Prostate gland (tissue), 2 donors: ENCODE measurements at regions not wholly inside any gene's neighbourhood (a gene's known extent, or its start where the extent isn't known, plus 50 kb on each side); places are given as distances from the start of the nearest gene placed in this dataset.

Experiments used
- POLR2A ChIP-seq: fragments of 450-650 bp; IDR thresholded peaks from one replicate; pipeline ENCODE4 v1.6.1; 2016; ENCODE audit warnings: antibody characterized with exemption, mild to moderate bottlenecking
- POLR2AphosphoS5 ChIP-seq: sonication (generic); formaldehyde crosslinking; IDR thresholded peaks from one replicate; pipeline ENCODE4 v1.6.1; 2017; ENCODE audit warnings: antibody characterized with exemption
- TF ChIP-seq, protein P1 (sequence below), 4 experiments: fragments of 200-600 bp in 2 of 4; fragments of 450-650 bp in 2 of 4; sonication (generic) in 2 of 4; IDR thresholded peaks; 1 replicate in 3 of 4; 2 replicates in 1 of 4; pipeline ENCODE4 v1.5.1; 2016 to 2019; ENCODE audit warnings: antibody characterized with exemption in 4 of 4, mild to moderate bottlenecking in 2 of 4, moderate library complexity in 2 of 4

DNA sequence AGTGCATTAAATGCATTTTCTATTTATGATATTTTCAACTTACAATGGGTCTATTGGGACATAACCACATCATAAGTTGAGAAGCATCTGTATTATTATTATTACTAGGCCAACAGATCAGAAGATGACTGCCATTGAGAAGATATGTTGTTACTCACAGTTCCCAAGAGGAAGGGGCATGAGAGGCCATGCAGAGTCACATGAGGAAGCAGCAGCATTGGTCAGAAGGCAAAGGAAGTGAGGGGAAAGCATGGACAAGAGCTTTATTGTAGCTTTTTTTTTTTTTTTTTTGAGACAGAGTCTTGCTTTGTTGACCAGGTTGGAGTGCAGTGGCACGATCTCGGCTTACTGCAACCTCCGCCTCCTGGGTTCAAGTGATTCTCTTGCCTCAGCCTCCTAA is 66.2 kb upstream of the LCLAT1 start:
- TF ChIP-seq, protein P1, sequence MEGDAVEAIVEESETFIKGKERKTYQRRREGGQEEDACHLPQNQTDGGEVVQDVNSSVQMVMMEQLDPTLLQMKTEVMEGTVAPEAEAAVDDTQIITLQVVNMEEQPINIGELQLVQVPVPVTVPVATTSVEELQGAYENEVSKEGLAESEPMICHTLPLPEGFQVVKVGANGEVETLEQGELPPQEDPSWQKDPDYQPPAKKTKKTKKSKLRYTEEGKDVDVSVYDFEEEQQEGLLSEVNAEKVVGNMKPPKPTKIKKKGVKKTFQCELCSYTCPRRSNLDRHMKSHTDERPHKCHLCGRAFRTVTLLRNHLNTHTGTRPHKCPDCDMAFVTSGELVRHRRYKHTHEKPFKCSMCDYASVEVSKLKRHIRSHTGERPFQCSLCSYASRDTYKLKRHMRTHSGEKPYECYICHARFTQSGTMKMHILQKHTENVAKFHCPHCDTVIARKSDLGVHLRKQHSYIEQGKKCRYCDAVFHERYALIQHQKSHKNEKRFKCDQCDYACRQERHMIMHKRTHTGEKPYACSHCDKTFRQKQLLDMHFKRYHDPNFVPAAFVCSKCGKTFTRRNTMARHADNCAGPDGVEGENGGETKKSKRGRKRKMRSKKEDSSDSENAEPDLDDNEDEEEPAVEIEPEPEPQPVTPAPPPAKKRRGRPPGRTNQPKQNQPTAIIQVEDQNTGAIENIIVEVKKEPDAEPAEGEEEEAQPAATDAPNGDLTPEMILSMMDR (IDR thresholded peaks at IDR 0.05), result no peak
- TF ChIP-seq POLR2A (no peak), POLR2AphosphoS5 (no peak)
